Fibroblast of the conjunctiva (primary cell): ENCODE measurements at regions not wholly inside any gene's neighbourhood (a gene's known extent, or its start where the extent isn't known, plus 50 kb on each side); places are given as distances from the start of the nearest gene placed in this dataset.

Experiments
- DNase-seq: peaks from one replicate; pipeline ENCODE4 v3.0.0-alpha.2; 2010; ENCODE audit warnings: low read depth

DNA sequence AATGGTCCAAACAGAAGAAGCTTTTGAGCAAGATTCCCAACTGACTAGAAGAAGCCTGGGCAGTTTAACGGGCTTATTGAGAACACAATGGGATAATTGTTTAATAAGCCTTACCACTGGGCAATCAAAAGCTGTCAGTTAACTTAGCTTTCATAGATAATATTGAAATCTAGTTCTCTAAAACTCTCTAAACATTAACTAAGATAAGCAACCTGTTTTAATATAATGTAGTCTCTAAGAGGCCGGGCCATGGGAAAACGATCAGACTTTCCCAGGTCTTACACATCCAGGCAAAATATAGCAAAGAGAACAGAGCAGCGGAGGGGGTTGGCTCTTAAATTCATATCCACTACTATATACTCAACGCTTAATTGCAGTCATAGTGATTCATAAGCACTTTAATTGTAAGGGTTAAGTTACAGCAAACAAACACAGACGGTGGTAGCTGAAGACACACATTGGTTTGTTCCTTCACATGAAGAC, 128.0 kb upstream of the FAM83B start:
- no peak for DNase-seq

DNA sequence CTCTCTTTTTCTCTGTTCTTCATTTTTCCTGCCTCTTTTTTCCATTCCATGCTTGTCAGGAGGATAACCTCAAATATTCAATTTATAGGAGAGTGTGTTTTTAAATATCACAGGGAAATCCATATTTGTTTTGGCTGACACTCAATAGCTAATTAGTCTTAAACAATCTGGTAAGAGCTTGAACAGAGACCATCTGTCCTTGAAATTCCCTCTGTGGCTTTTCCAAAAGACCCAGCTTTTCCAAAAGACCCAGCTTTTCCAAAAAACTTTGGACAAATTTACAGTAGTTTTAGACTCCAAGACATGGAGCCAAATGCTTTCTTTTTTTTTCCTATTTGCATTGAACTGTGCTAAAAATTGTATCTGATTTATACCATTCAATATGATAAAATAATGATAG, 127.4 kb upstream of the FAM83B start:
- no peak for DNase-seq

DNA sequence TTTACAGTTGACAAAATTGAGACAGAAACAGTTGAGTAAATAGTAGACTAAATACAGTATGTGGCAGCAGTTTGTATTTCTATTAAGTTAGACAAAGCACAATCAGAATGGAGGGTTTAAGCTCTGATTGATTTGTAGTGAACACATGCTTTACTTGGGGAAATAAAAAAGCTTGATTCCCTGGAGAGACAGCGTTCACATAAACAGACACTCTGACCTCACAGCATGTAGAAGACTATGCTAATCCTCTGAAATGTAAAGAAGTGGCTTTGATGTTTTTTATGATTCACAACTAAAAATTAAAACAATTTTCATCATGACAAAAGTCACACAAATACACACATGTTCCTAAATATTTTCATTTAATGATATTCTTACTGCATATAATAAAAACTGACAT, 126.9 kb upstream of the FAM83B start:
- DNase-seq, result no peak

GRCh38 chr6:54722328-54722727, 124.2 kb upstream of the FAM83B start:
- no peak for DNase-seq

DNA sequence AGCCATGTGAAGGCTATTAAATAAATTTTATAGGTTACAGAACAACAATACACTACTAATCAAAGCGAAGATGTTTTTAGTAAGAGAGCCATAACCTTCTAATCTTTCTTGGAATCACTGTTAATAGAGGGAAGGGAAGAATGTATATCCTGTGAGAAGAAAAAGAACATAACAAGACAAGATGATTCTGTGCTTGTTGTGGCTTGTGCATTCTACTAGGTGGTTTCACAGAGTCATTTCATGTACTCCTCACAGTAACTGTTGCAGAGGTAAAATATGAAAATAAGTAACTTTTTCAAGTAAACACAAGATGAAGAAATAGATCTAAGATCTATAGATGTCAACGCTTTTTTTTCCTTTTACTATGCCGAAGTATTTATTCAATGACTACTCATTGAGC, 116.9 kb upstream of the FAM83B start:
- DNase-seq, result no peak

GRCh38 chr6:54730767-54731630, 115.6 kb upstream of the FAM83B start:
- no peak for DNase-seq

DNA sequence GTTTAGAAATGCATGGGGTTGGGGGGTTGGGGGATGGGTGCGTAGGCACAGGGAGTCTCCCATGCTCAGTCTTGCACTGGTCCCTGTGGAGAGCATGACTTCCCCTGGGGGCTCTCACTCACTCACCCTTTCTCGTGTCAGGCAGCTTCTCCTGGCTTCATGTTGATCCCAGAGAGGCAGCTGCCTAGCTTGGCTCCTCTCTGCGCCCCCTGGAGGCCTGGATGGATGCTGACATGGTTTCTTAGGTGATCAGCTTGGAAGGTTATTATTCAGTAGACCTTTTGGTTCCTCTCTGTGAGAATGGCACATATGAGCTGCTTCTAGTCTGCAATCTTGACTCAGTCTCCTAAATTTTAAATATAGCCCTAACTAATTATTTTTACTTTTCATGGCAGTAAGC, 109.3 kb upstream of the FAM83B start:
- no peak for DNase-seq

DNA sequence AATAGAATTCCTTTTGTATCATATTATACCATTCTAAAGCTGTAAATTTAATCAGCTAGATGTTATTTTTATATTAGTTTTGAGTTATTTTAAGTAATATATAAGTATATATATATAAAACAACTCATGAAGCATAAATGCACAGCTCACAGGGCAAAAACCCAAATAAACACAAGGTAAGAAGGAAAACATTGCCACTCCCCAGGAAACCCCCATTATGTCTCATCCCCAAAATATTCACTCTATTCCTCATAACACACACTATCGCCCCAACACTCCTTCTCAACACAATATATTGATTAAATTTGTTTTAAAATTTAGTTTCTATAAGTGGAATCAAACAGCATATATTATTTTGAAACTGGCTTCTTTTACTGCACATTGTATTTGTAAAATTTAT, 98.6 kb upstream of the FAM83B start:
- no peak for DNase-seq

DNA sequence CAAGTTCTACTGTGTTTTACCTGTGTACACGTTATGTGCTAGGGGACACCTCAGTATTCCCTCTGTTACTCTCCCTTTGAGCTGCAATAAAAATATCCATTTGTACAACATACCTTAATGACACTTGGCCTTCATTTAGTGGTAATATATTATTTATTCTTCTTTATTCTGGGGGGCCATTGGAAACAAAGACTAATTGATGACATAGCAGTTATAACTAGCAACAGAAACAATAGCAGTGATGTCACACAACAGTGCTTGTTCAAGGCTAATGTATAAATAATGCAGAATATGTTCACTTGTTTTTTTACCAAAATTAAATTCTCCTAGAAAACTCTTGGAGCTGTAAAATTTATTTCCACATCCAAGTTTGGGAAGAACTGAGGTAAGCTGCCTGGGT, 92.2 kb upstream of the FAM83B start:
- no peak for DNase-seq

- DNase-seq, result no peak
These were observed 88.2 kb upstream of the FAM83B start for GRCh38 chr6:54758340-54758739.

- no peak for DNase-seq
These were observed 78.1 kb upstream of the FAM83B start for GRCh38 chr6:54768494-54768893.

DNA sequence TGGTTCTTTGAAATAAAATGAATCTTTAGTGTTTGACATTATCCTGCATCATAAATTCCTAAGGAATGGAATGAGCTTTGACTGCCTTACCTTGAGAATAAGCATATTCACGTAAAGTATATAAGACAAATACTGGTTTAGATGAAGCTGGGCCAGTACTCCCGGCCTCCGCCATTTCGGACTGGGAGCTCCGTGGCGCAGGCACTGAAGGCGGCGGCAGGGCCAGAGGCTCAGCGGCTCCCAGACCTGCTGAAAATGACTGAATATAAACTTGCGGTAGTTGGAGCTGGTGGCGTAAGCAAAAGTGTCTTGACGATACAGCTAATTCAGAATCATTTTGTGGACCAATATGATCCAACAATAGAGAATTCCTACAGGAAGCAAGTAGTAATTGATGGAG, 76.2 kb upstream of the FAM83B start:
- DNase-seq, result no peak

DNA sequence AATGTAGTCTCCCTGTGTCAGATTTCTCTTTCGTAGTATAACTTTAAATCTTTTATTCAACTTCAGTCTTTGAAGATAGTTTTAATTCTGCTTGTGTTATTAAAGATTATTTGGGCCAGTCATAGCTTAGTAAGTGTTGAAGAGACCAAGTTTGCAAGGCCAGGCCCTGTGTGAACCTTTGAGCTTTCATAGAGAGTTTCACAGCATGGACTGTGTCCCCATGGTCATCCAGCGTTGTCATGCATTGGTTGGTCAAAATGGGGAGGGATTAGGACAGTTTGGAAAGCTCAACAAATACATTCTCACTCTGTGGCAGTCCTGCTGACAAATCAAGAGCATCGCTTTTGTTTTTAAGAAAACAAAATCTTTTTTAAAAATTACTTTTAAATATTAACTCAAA, 74.6 kb upstream of the FAM83B start:
- no peak for DNase-seq

DNA sequence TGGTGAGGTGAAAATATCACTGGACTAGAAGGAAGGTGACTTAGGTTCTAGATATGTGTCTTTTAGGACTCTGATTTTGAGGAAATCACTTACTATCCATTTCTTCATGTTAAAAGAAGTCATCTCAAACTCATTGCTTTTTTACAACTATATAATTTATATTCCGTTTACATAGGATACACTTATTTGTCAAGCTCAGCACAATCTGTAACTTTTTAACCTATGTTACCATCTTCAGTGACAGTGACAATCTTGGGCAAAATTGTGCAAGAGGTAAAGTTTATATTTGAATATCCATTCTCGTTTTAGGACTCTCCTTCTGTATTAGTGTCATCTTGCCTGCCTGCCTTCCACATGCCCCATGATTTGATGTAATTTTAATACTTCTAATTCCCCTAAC, 74.0 kb upstream of the FAM83B start:
- DNase-seq, result no peak

DNA sequence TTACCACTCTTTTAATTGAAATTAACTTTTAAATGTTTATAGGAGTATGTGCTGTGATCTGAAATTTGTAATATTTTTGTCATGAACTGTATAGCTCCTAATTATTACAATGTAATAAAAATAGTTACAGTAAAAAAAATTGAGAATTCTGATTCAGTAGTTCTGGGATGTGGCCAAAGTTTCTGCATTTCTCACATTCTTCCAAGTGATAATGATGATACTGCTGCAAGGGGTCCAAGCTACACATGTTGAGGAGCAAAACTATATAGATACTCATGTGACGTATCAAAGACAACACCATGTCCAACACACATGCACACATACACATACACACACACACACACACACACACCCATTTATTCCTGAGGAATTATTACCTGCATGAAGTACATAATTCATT, 71.0 kb upstream of the FAM83B start:
- DNase-seq, result no peak

DNA sequence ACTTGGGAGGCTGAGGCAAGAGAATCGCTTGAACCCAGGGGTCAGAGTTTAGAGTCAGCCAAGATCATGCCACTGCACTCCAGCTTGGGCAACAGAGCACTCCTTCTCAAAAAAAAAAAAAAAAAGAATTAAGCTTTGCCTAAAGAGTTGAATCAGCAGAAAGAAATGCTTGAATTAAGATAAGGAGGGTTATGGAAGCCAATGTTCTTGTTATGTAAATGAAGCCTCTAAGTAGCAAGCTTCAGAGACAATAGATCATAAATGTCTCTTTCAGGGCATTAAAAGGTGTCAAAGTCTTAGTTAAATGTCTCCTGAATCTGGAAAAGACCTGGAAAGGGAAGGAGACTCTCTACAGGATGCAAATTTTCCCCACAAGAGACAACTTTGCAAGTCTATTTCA, 69.7 kb upstream of the FAM83B start:
- DNase-seq, result no peak

GRCh38 chr6:54778731-54779130, 67.8 kb upstream of the FAM83B start:
- no peak for DNase-seq

- DNase-seq, result no peak
These were observed 62.6 kb upstream of the FAM83B start for GRCh38 chr6:54784011-54784410.

GRCh38 chr6:54786154-54786553, 60.4 kb upstream of the FAM83B start:
- no peak for DNase-seq

- DNase-seq, result no peak
These were observed 58.7 kb upstream of the FAM83B start for GRCh38 chr6:54787825-54788224.
